Keratinocyte (primary cell): ENCODE measurements at regions not wholly inside any gene's neighbourhood (a gene's known extent, or its start where the extent isn't known, plus 50 kb on each side); places are given as distances from the start of the nearest gene placed in this dataset.

Experiments
- DNase-seq: peaks from one replicate; pipeline ENCODE4 v3.0.0-alpha.2; 2011; ENCODE audit warnings: low read depth, missing footprints, low spot score
- FAIRE-seq: peaks from 2 replicates; lab custom pipeline; 2011; peaks lifted over from hg19 to GRCh38; lab: Jason Lieb, UNC
- H2AFZ ChIP-seq: 2 replicates; pipeline ENCODE4 v1.6.0; 2012; ENCODE audit warnings: low read length, control low read depth, inconsistent platforms; ENCODE audit not compliant: control insufficient read depth
- H3K27ac ChIP-seq: 2 replicates; pipeline ENCODE4 v1.5.1; 2011; ENCODE audit warnings: low read length; ENCODE audit not compliant: control insufficient read depth, insufficient read depth
- H3K27me3 ChIP-seq: 3 replicates; pipeline ENCODE4 v1.6.0; 2011; ENCODE audit warnings: low read length; ENCODE audit not compliant: control insufficient read depth, insufficient read depth; ENCODE audit errors: extremely low read depth
- H3K36me3 ChIP-seq, 2 experiments: 2 replicates in 1 of 2; 3 replicates in 1 of 2; pipeline ENCODE4 v1.5.1; 2011; ENCODE audit warnings: low read length in 2 of 2, mild to moderate bottlenecking in 1 of 2; ENCODE audit not compliant: control insufficient read depth in 2 of 2, insufficient read depth in 2 of 2; ENCODE audit errors: extremely low read depth in 1 of 2
- H3K4me1 ChIP-seq: 3 replicates; pipeline ENCODE4 v1.5.1; 2011; ENCODE audit warnings: low read length; ENCODE audit not compliant: control insufficient read depth, insufficient read depth; ENCODE audit errors: extremely low read depth
- H3K4me2 ChIP-seq: 3 replicates; pipeline ENCODE4 v1.6.0; 2011; ENCODE audit warnings: low read depth, low read length; ENCODE audit not compliant: control insufficient read depth, insufficient read depth; ENCODE audit errors: extremely low read depth
- H3K4me3 ChIP-seq, 3 experiments: fragments of 200-600 bp in 1 of 3; sonication (generic) in 1 of 3; 2 replicates in 2 of 3; 3 replicates in 1 of 3; pipeline ENCODE4 v1.5.1; 2011 to 2016; ENCODE audit warnings: low read length in 3 of 3, mild to moderate bottlenecking in 3 of 3, control low read depth in 2 of 3, inconsistent platforms in 1 of 3, low read depth in 1 of 3, mixed read lengths in 1 of 3, mixed run types in 1 of 3, moderate library complexity in 1 of 3; ENCODE audit not compliant: control insufficient read depth in 2 of 3, insufficient read depth in 2 of 3; ENCODE audit errors: extremely low read depth in 1 of 3
- H3K79me2 ChIP-seq: 2 replicates; pipeline ENCODE4 v1.6.0; 2012; ENCODE audit warnings: low read length; ENCODE audit not compliant: control insufficient read depth, insufficient read depth
- H3K9ac ChIP-seq: 3 replicates; pipeline ENCODE4 v1.6.0; 2011; ENCODE audit warnings: low read length; ENCODE audit not compliant: control insufficient read depth, insufficient read depth; ENCODE audit errors: extremely low read depth
- H3K9me1 ChIP-seq: 3 replicates; pipeline ENCODE4 v1.6.0; 2011; ENCODE audit warnings: low read length; ENCODE audit not compliant: control insufficient read depth, insufficient read depth; ENCODE audit errors: extremely low read depth
- H3K9me3 ChIP-seq: 2 replicates; pipeline ENCODE4 v1.5.1; 2012; ENCODE audit warnings: low read depth, low read length; ENCODE audit not compliant: control insufficient read depth
- H4K20me1 ChIP-seq: 3 replicates; pipeline ENCODE4 v1.6.0; 2011; ENCODE audit warnings: low read length; ENCODE audit not compliant: control insufficient read depth, insufficient read depth; ENCODE audit errors: extremely low read depth
- EZH2 ChIP-seq: IDR thresholded peaks from one replicate; pipeline ENCODE4 v1.6.1; 2012; ENCODE audit warnings: inconsistent platforms, mild to moderate bottlenecking, low read length, moderate library complexity
- dilution Hi-C: fragments of 300-500 bp; cut with MboI; formaldehyde crosslinking; loops from one replicate; pipeline ENCODE4 v1.7.0; 2020; ENCODE audit warnings: low sequenced_read_pairs; ENCODE audit not compliant: extremely low pct_ligation_motif_present
- TF ChIP-seq, protein P1 (sequence below), 3 experiments: IDR thresholded peaks in 1 of 3; conservative IDR thresholded peaks in 1 of 3; optimal IDR thresholded peaks in 1 of 3; 2 replicates in 2 of 3; 3 replicates in 1 of 3; pipeline versions ENCODE3 to v1.5.1; 2011; ENCODE audit warnings: low read length in 3 of 3, mild to moderate bottlenecking in 3 of 3, moderate library complexity in 2 of 3, control low read depth in 1 of 3, inconsistent platforms in 1 of 3; ENCODE audit not compliant: insufficient read depth in 2 of 3; ENCODE audit errors: extremely low read depth in 1 of 3

DNA sequence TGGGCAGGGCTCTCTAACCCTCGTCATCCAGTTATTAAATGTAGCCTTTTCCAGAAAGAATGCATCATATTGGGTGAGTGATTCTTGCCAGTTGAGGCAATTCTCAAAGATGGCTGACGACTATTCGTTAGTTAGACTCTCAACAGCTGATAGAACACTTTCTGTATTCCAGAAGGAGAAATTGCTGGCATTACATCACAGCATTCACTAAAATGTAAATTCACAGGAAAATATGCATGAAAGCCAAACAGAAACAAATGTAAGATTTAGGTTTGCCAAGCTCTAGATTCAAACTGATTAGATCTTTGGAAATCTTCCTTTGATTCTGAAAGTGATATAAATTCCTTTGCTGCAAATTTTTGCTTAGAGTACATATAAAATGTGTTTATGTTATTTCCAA, 1501.0 kb downstream of the SI start:
- Histone ChIP-seq H3K27ac (no peak overlapping the region), H3K4me2 (no peak overlapping the region), H3K9ac (no peak overlapping the region), H2AFZ (no peak overlapping the region), H3K27me3 (no peaks in the 10 kb centered on the region), H3K79me2 (no peaks in the 10 kb centered on the region), H3K4me1 (no peaks in the 10 kb centered on the region), H3K9me1 (no peaks in the 10 kb centered on the region), H3K9me3 (no peaks in the 10 kb centered on the region), H4K20me1 (no peaks in the 10 kb centered on the region), H3K36me3 (no peaks in the 10 kb centered on the region), H3K4me3 (no peak overlapping the region)
- no peak for TF ChIP-seq EZH2
- TF ChIP-seq, protein P1, sequence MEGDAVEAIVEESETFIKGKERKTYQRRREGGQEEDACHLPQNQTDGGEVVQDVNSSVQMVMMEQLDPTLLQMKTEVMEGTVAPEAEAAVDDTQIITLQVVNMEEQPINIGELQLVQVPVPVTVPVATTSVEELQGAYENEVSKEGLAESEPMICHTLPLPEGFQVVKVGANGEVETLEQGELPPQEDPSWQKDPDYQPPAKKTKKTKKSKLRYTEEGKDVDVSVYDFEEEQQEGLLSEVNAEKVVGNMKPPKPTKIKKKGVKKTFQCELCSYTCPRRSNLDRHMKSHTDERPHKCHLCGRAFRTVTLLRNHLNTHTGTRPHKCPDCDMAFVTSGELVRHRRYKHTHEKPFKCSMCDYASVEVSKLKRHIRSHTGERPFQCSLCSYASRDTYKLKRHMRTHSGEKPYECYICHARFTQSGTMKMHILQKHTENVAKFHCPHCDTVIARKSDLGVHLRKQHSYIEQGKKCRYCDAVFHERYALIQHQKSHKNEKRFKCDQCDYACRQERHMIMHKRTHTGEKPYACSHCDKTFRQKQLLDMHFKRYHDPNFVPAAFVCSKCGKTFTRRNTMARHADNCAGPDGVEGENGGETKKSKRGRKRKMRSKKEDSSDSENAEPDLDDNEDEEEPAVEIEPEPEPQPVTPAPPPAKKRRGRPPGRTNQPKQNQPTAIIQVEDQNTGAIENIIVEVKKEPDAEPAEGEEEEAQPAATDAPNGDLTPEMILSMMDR (optimal IDR thresholded peaks at IDR 0.05 in 1 of 3, IDR thresholded peaks at IDR 0.05 in 1 of 3, conservative IDR thresholded peaks at IDR 0.05 in 1 of 3; ENCODE audit: extremely low read depth in 1 of 3, insufficient read depth in 2 of 3, low read length in 3 of 3): no peak
- FAIRE-seq (no peak), DNase-seq (no peak)
- dilution Hi-C loops: no loop called here

DNA sequence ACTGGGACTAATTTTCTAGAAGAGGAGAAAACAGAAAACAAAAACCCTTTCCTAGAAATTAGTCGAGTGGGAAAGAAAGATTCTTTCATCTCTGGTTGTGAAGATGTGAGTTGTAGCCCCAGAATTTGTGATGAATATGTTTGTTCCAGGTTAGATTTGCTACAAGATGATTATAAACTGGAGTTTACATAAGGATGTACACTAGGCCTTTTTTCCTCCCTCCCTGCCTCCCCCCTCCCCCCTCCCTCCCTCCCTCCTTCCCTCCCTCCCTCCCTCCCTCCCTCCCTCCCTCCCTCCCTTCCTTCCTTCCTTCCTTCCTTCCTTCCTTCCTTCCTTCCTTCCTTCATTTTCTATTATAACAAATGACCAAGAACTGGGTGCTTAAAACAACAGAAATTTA, 1502.0 kb downstream of the SI start:
- Histone ChIP-seq H4K20me1 (no peaks in the 10 kb centered on the region), H3K27ac (no peak overlapping the region), H3K9me3 (no peaks in the 10 kb centered on the region), H3K27me3 (no peaks in the 10 kb centered on the region), H3K4me3 (no peak overlapping the region), H3K4me1 (no peaks in the 10 kb centered on the region), H3K36me3 (no peaks in the 10 kb centered on the region), H3K79me2 (no peaks in the 10 kb centered on the region), H3K4me2 (no peak overlapping the region), H2AFZ (no peak overlapping the region), H3K9ac (no peak overlapping the region), H3K9me1 (no peaks in the 10 kb centered on the region)
- FAIRE-seq: no peak
- DNase-seq: no peak
- dilution Hi-C loops: no loop called here
- TF ChIP-seq, protein P1 (optimal IDR thresholded peaks at IDR 0.05 in 1 of 3, IDR thresholded peaks at IDR 0.05 in 1 of 3, conservative IDR thresholded peaks at IDR 0.05 in 1 of 3; ENCODE audit: extremely low read depth in 1 of 3, insufficient read depth in 2 of 3, low read length in 3 of 3): no peak
- no peak for TF ChIP-seq EZH2
